Mucosa of descending colon (tissue), 3 donors: ENCODE measurements at regions not wholly inside any gene's neighbourhood (a gene's known extent, or its start where the extent isn't known, plus 50 kb on each side); places are given as distances from the start of the nearest gene placed in this dataset.

Source experiments
- ATAC-seq: fragments of 200-7000 bp; cut with Tn5 transposase; one replicate; pipeline ENCODE4 v1.9.1; 2020; ENCODE audit warnings: mild to moderate bottlenecking, moderate library complexity
- DNase-seq, 3 donors: peaks; one replicate each; pipeline ENCODE4 v3.0.0-alpha.2; 2020
- H3K36me3 ChIP-seq: fragments of 200-600 bp; one replicate; pipeline ENCODE4 v1.8.0; 2021; ENCODE audit warnings: low read depth, mild to moderate bottlenecking
- H3K4me1 ChIP-seq: fragments of 200-600 bp; one replicate; pipeline ENCODE4 v1.8.0; 2021; ENCODE audit warnings: low read depth, mild to moderate bottlenecking
- H3K4me3 ChIP-seq: fragments of 200-600 bp; one replicate; pipeline ENCODE4 v1.8.0; 2021; ENCODE audit warnings: mild to moderate bottlenecking
- H3K9me3 ChIP-seq: fragments of 200-600 bp; one replicate; pipeline ENCODE4 v1.8.0; 2021; ENCODE audit warnings: mild to moderate bottlenecking
- intact Hi-C, 2 donors: fragments of 100-400 bp; cut with DNase I in 1 of 2; cut with micrococcal nuclease in 1 of 2; formaldehyde crosslinking; loops; one replicate each; pipeline versions ENCODE4 v1.11.0 to v1.11.1; 2022; cut with DNase I, micrococcal nuclease
- TF ChIP-seq, protein P1 (sequence below): fragments of 200-600 bp; IDR thresholded peaks from one replicate; pipeline ENCODE4 v1.8.0; 2022; ENCODE audit warnings: antibody characterized with exemption, mild to moderate bottlenecking
- donor health status: DM: no; HTN: no; CAD: no; lungs with moderate emphysema.
- donor health status: DM: no; HTN: no; CAD: no.
- donor health status: DM: no; HTN: yes; CAD: no.

DNA sequence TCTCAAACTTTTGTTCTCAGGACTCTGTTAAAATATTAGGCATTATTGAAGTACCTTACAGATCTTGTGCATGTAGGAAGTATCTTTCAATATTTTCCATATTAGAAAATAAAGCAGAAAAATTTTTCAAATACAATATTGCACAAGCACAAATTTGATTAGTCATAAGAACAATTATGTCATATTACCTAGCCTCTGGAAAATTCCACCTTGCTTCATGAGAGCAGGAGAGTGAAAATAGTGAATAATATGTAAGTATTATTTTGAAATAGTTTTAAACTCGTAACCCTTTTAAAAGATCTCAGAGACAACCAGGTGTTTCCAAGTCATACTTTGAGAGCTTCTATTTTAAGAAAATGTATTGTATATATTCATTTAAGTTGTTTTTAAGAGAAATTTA lies 1672.9 kb upstream of the ACO1 start:
- no peaks in the 10 kb centered on the region for H3K4me1 ChIP-seq
- ATAC-seq (no peak), DNase-seq (no peak)
- H3K36me3 ChIP-seq: no peaks in the 10 kb centered on the region
- TF ChIP-seq, protein P1, sequence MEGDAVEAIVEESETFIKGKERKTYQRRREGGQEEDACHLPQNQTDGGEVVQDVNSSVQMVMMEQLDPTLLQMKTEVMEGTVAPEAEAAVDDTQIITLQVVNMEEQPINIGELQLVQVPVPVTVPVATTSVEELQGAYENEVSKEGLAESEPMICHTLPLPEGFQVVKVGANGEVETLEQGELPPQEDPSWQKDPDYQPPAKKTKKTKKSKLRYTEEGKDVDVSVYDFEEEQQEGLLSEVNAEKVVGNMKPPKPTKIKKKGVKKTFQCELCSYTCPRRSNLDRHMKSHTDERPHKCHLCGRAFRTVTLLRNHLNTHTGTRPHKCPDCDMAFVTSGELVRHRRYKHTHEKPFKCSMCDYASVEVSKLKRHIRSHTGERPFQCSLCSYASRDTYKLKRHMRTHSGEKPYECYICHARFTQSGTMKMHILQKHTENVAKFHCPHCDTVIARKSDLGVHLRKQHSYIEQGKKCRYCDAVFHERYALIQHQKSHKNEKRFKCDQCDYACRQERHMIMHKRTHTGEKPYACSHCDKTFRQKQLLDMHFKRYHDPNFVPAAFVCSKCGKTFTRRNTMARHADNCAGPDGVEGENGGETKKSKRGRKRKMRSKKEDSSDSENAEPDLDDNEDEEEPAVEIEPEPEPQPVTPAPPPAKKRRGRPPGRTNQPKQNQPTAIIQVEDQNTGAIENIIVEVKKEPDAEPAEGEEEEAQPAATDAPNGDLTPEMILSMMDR: no peak
- intact Hi-C loops: no loop called here
- no peaks in the 10 kb centered on the region for H3K9me3 ChIP-seq
- H3K4me3 ChIP-seq: no peak overlapping the region

DNA sequence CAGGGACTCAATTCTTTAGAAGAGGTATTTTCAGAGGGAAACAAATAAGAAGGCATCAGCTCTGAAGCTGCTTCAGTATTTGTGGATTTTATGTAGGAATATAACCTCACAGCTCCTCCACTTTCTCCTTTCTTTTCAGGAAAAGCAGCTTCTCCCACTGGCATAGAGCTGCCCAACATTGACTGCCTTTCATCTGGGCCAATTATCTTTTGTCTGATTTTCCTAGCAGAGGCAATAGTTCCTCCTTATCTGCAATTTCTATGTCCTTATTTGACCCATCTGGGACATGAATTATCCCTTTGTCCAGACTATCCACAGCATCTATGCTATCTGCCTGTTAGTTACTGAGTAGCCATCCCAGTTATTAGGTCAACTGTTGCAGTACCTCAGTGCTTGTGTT lies 1671.2 kb upstream of the ACO1 start:
- TF ChIP-seq, protein P1: no peak
- no peaks in the 10 kb centered on the region for H3K36me3 ChIP-seq
- ATAC-seq (no peak), DNase-seq (no peak)
- no peaks in the 10 kb centered on the region for H3K4me1 ChIP-seq
- intact Hi-C loops: no loop called here
- no peak overlapping the region for H3K4me3 ChIP-seq
- H3K9me3 ChIP-seq: no peaks in the 10 kb centered on the region

DNA sequence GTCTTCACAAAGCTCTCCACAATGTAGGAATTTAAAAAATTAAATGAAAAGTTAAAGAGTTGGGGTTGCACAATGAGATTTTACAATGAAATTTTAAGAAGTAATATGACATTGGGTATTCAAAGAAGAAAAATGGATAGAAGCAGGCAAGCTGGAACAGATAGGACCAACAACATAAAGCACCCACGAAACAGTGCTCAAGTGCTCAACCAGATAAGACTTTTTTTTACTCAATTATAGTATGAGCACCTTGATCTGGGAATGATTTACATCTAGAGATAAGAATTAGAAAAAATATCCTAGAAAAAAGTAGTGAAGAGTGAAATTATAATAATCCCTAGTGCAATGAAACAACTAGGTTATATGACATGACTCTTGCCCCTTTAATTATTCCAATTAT lies 1670.1 kb upstream of the ACO1 start:
- TF ChIP-seq, protein P1: no peak
- ATAC-seq (no peak), DNase-seq (no peak)
- intact Hi-C loops: no loop called here
- H3K4me1 ChIP-seq: no peaks in the 10 kb centered on the region
- no peak overlapping the region for H3K4me3 ChIP-seq
- no peaks in the 10 kb centered on the region for H3K9me3 ChIP-seq
- no peaks in the 10 kb centered on the region for H3K36me3 ChIP-seq

DNA sequence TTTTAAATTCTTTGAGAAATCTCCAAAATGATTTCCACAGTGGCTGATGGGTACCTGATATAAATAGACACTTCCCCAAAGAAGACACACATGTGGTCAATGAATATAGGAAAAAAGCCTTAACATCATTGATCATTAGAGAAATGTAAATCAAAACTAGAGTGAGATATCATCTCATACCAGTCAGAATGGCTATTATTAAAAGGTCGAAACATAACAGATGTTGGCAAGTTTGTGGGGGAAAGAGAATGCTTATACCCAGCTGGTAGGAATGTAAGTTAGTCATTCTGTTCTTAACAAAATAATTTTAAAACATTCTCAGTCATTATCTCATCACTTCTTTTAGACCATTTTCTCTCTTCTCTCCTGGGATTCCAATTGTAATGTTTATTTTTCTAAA lies 1666.0 kb upstream of the ACO1 start:
- ATAC-seq (no peak), DNase-seq (no peak)
- intact Hi-C loops: no loop called here
- no peaks in the 10 kb centered on the region for H3K4me1 ChIP-seq
- H3K9me3 ChIP-seq: no peaks in the 10 kb centered on the region
- H3K36me3 ChIP-seq: no peaks in the 10 kb centered on the region
- TF ChIP-seq, protein P1: no peak
- H3K4me3 ChIP-seq: no peak overlapping the region

DNA sequence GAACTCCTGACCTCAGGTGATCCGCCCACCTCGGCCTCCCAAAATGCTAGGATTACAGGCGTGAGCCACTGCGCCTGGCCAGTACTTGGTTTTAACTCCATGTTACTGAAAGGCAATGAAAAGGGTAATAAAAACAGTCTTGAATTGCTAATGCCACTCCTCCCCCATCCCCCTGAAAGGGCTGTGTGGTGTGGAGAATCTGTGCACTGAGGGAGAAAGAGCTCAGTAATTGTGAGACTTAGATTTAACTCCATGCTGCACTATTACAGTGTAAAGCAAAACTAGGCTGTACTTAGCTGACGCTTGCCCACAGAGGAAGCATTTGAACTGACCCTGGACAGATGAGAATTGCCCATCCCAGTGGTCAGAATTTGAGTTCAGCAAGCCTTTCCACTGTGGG lies 1662.4 kb upstream of the ACO1 start:
- Histone ChIP-seq H3K9me3 (no peaks in the 10 kb centered on the region), H3K36me3 (no peaks in the 10 kb centered on the region), H3K4me1 (no peaks in the 10 kb centered on the region), H3K4me3 (no peak overlapping the region)
- intact Hi-C loops: no loop called here
- DNase-seq (no peak), ATAC-seq (no peak)
- TF ChIP-seq, protein P1: no peak

DNA sequence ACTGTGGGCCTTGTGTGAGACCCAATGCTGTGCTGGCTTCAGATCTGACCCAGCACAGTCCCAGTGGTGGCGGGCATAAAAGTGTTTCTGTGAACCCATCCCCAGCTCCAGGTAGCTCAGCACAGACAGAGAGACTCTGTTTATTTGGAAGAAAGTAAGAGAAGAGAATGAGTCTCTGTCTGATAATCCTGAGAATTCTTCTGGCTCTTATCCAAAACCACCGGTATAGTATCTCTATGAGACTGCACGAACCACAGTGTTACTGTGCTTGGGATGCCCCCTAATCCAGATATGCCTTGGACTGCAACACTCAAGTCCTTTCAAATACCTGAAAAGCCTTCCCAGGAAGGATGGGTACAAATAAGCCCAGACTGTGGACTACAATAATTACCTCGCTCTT lies 1660.8 kb upstream of the ACO1 start:
- H3K4me3 ChIP-seq: no peak overlapping the region
- TF ChIP-seq, protein P1: no peak
- H3K9me3 ChIP-seq: no peaks in the 10 kb centered on the region
- H3K36me3 ChIP-seq: no peaks in the 10 kb centered on the region
- ATAC-seq: no peak
- intact Hi-C loops: no loop called here
- no peak for DNase-seq
- no peaks in the 10 kb centered on the region for H3K4me1 ChIP-seq
